ENCODE measurements at regions not wholly inside any gene's neighbourhood (a gene's known extent, or its start where the extent isn't known, plus 50 kb on each side); places are given as distances from the start of the nearest gene placed in this dataset.

DNA sequence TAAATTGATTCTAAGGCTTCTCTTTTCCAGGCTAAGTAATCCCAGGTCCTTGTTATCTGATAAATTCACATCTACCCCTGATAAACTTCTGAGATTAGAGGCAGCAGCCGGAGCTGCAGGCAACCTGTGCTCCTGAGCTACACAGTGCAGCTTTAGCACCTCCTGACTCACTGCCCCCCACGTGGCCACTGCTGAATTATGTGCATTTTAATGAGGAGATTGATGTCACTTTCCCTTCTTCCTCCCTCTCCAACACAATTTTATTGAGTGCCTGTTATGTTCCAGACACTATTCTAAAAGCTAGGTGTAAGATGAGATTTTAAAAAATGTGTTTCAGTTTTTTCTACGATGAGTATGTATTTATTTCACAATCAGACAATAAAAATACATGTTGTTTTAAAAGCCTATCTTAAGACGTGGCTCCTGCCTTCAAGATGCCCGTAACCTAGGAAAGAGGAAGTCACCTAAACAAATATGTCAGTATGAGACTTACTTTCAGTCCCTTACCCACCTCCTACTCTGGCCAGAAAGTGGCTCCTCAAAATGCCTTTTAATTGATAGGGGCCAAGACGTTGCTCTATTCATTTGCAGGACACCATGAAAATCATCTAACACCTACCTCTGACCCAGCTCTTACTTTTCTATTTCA is 161.5 kb upstream of the PFN2 start:
- TF ChIP-seq, protein P1, sequence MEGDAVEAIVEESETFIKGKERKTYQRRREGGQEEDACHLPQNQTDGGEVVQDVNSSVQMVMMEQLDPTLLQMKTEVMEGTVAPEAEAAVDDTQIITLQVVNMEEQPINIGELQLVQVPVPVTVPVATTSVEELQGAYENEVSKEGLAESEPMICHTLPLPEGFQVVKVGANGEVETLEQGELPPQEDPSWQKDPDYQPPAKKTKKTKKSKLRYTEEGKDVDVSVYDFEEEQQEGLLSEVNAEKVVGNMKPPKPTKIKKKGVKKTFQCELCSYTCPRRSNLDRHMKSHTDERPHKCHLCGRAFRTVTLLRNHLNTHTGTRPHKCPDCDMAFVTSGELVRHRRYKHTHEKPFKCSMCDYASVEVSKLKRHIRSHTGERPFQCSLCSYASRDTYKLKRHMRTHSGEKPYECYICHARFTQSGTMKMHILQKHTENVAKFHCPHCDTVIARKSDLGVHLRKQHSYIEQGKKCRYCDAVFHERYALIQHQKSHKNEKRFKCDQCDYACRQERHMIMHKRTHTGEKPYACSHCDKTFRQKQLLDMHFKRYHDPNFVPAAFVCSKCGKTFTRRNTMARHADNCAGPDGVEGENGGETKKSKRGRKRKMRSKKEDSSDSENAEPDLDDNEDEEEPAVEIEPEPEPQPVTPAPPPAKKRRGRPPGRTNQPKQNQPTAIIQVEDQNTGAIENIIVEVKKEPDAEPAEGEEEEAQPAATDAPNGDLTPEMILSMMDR (IDR thresholded peaks at IDR 0.05; ENCODE audit: control insufficient read depth, extremely low read depth, insufficient read depth): no peak
- H3K4me3 ChIP-seq (ENCODE audit: low read depth, low read length): no peak overlapping the region
- no peak for DNase-seq (ENCODE audit: low read depth)

GRCh38 chr3:150131663-150132062 is 161.0 kb upstream of the PFN2 start:
- TF ChIP-seq, protein P1 (IDR thresholded peaks at IDR 0.05; ENCODE audit: control insufficient read depth, extremely low read depth, insufficient read depth): no peak
- no peak for DNase-seq (ENCODE audit: low read depth)

GRCh38 chr3:150130404-150131100 is 159.9 kb upstream of the PFN2 start:
- no peak for DNase-seq (ENCODE audit: low read depth)
- no peak overlapping the region for H3K4me3 ChIP-seq (ENCODE audit: low read depth, low read length)
- TF ChIP-seq, protein P1 (IDR thresholded peaks at IDR 0.05; ENCODE audit: control insufficient read depth, extremely low read depth, insufficient read depth): no peak

More at GRCh38 chr3:150131663-150132062, 161.0 kb upstream of the PFN2 start:
- no peak overlapping the region for H3K4me3 ChIP-seq (ENCODE audit: low read depth, low read length)

- H3K4me3 ChIP-seq (ENCODE audit: low read depth, low read length): no peak overlapping the region
- DNase-seq (ENCODE audit: low read depth): no peak
- TF ChIP-seq, protein P1 (IDR thresholded peaks at IDR 0.05; ENCODE audit: control insufficient read depth, extremely low read depth, insufficient read depth): no peak
Measured at GRCh38 chr3:150129166-150129565, 158.5 kb upstream of the PFN2 start.

- TF ChIP-seq, protein P1 (IDR thresholded peaks at IDR 0.05; ENCODE audit: control insufficient read depth, extremely low read depth, insufficient read depth): no peak
- DNase-seq (ENCODE audit: low read depth): no peak
- no peak overlapping the region for H3K4me3 ChIP-seq (ENCODE audit: low read depth, low read length)
Measured at GRCh38 chr3:150128126-150128525, 157.4 kb upstream of the PFN2 start.

DNA sequence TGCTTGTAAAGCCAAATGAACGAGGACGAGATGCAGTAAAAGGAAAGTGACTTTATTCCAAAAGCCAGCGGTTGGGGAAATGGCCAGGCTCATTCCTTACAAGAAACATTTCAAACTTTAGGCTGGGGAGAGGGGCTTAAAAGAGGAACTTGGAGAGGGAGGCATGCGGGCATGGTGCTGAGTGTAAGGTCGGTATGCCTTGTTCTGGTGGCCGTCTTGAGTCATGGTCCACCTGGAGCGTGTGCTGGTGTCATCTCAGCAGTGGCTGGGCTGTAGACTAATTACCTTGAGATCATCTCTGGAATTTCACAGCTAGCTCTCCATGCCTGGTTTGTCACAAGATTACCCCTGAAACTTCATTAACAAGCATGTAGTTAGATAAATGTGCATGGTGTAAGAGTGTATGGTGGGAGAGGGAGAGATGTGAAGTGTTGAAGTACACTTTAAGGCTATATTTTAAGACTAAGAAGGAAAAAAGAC is 156.4 kb upstream of the PFN2 start:
- TF ChIP-seq, protein P1 (IDR thresholded peaks at IDR 0.05; ENCODE audit: control insufficient read depth, extremely low read depth, insufficient read depth): no peak
- DNase-seq (ENCODE audit: low read depth): no peak
- H3K4me3 ChIP-seq (ENCODE audit: low read depth, low read length): no peak overlapping the region

Measured in LNCaP clone FGC (cell line).